ENCODE measurements at regions not wholly inside any gene's neighbourhood (a gene's known extent, or its start where the extent isn't known, plus 50 kb on each side); places are given as distances from the start of the nearest gene placed in this dataset.
"Not testable (repeated sequence)": the region's sequence is repeated elsewhere in the genome, so short reads cannot be mapped to it uniquely, and the experiment has no call there.

DNA sequence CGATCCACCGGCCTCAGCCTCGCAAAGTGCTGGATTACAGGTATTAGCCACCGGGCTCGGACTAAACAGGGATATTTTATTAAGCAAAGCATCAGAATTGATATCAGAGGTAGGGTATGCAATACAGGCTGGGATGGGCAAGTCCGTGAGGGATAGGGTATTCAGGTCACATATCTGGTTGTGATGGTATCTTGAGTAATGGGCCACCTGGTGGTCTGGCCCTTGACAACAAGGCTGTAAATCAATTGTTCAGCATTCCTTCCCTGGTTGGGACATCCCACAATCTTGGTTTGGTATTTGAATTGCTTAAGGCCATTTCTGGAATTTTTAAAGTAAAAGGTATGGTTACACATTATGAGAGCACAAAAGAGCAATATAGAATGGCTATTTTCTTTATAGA, 1588.0 kb downstream of the SLITRK1 start:
- in situ Hi-C loops (cut with MboI; ENCODE audit: low sequenced_read_pairs) = no loop called here

DNA sequence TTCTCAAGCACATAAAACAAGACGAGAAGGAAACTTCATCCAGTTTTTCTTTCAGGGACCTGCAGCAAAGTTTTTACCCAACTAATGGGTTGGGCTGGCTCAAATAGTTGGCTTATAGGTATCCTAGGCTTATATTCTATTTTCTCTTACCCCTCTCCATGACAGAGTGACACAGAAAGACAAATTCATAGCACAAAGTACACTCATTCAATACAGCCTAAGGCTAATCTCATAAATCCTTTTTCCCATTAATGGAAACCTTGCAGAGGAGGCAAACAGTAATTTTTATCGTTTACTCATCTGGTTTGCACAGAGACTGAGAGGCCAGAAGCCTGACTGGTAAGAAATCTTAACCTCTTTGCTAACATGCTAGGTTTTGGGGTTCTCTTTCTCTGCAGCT, 1589.9 kb downstream of the SLITRK1 start:
- in situ Hi-C loops (cut with MboI; ENCODE audit: low sequenced_read_pairs) = no loop called here

DNA sequence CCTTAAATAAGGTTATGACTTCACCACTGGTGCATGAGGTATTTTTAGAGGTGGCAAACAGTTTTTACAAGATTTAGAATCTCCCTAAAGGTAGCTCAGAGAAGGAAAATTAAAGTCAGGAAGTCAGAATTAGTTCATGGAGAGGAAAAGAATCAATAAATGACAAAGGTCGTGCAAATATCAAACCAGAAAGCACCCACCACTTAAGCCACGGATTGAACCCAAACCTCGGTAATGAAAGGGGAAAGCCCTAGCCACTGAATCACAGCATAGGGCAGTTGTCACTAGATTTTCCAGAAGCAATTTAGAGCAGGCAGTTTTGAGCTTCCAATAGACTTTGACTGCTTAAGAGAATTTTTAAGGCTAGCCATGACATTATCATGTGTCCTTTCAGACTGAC, 1590.4 kb downstream of the SLITRK1 start:
- in situ Hi-C loops (cut with MboI; ENCODE audit: low sequenced_read_pairs) = no loop called here

DNA sequence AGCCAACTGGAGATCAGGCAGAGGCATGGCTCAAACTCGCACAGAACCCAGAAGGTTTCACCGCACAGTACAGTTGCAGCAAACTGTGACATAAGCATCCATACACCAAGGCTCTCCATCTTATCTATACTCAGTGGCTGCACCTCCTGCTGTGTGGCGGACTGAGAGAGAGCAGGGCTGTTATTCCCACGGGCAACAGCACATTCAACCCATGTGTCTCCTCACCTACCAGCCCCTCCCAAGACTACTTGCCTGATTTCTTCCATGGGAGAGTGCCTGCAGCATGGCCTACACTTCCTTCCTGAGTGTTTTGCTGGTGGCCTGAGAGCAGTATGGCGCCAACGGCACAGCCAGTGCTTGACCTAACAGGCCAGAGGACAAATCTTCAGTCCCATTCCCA, 1606.6 kb downstream of the SLITRK1 start:
- in situ Hi-C loops (cut with MboI; ENCODE audit: low sequenced_read_pairs) = no loop called here

DNA sequence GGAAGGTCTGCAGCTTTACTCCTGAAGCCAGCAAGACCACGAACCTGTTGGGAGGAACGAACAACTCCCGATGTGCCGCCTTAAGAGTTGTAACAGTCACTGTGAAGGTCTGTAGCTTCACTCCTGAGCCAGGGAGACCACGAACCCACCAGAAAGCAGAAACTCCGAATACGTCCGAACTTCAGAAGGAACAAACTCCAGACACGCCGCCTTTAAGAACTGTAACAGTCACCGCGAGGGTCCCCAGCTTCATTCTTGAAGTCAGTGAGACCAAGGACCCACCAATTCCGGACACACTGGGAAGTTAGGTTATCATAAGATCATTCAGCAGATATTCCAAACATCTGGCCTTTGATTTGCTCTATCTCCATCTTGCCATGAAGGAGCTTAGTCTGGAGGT, 1623.0 kb downstream of the SLITRK1 start:
- in situ Hi-C loops (cut with MboI; ENCODE audit: low sequenced_read_pairs) = no loop called here

DNA sequence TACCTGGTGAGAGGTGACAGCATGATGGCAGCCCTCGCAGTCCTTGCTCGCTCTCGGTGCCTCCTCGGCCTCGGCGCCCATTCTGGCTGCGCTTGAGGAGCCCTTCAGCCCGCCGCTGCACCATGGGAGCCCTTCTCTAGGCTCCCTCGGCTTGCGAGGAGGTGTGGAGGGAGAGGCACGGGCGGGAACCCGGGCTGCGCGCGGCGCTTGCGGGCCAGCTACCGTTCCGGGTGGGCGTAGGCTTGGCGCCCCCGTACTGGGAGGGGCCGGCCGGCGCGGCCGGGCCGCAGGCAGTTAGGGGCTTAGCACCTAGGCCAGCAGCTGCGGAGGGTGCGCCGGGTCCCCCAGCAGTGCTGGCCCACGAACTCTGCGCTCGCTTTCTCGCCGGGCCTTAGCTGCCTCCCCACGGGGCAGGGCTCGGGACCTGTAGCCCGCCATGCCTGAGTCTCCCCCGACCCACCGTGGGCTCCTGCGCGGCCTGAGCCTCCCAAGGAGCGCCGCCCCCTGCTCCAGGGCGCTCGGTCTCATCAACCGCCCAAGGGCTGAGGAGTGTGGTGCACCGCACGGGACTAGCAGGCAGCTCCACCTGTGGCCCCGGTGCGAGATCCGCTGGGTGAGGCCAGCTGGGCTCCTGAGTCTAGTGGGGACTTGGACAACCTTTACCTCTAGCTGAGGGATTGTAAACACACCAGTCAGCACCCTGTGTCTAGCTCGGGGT, 1624.3 kb downstream of the SLITRK1 start:
- in situ Hi-C loops (cut with MboI; ENCODE audit: low sequenced_read_pairs) = no loop called here

DNA sequence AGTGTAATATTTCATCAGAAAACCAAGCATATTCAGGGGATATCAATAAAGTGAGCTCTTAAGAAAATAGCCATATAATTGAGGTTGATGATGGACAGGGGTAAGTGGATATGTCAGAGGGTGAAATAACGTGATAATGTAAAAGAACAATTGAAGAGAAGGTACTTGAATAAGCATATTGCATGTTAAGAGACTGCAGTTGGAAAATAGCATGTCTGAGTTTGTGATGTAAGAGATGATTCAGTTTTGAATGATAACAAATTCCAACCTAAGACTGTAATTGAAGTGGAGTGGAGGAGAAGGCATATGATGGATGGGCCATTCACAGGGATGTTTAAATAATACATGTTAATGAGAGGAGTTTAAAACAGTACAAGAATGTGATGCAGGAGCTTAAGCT, 1633.5 kb downstream of the SLITRK1 start:
- in situ Hi-C loops (cut with MboI; ENCODE audit: low sequenced_read_pairs) = no loop called here

DNA sequence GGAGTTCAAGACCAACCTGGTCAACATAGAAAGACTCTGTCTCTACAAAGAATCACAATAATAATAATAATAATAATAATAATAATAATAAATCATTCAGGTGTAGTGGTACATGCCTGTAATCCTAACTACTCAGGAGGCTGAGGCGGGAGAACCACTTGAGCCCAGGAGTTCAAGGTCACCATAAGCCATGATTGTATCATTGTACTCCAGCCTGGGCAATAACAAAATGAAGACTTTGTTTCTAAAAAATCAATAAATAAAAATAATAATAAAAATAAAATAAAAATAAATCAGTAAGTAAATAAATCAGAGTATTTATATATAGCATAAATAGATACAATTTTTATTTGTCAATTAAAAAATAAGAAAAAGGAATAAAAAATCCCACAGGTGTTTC, 1636.4 kb downstream of the SLITRK1 start:
- in situ Hi-C loops (cut with MboI; ENCODE audit: low sequenced_read_pairs) = no loop called here

DNA sequence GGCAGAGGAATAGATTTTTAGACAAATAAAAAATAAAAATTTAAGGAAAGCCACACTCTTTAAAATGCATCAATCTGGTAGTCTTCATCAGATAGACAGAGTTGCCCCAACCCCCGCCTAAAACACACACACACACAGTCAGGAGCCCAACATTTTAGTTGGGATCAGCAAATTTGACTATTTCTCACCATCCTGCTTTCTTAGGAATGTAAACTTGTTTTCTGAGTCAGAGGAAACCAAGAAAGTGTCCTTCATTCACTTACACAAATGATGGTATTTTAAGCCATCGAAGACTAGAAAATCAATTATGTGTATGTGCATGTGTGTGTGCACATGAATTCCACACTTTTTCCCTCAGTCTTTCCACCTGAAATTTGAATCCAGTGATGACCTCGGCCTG, 1657.5 kb downstream of the SLITRK1 start:
- in situ Hi-C loops (cut with MboI; ENCODE audit: low sequenced_read_pairs) = no loop called here

DNA sequence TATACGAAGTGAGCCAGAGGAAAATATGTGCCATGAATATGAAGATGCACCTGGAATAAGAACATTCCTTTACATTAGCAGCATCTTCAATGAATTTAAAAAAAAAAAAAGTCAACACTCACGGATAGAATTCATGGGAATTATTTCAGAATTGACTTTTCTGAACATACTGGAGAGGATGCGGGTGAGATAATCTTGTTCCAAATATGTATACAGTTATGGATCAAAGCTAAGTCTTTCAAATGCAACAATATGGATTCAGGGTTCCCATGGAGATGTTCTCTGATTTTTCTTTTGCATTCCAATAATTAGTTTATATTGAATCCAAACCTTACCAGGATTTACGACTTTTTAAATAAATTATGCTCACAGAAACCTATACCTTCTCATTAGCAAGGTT, 1660.7 kb downstream of the SLITRK1 start:
- in situ Hi-C loops (cut with MboI; ENCODE audit: low sequenced_read_pairs) = no loop called here

DNA sequence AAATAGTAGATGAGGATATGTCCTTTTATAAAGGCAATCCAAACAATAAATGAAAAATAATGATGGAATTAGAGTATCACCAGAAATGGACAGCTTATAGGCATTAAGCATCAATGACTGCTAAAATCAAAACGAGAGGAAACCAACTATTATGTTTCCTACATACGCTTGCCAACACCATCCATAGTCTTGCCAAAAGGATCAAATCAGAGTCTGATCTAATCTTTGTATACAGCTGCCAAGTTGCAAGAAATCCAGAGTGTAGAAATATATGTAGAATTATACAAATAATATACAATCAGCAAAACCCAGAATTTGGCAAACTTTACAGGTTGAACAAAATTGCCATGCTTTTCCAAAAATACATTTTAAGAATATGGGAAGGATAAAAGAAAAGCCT, 1661.6 kb downstream of the SLITRK1 start:
- in situ Hi-C loops (cut with MboI; ENCODE audit: low sequenced_read_pairs) = no loop called here

DNA sequence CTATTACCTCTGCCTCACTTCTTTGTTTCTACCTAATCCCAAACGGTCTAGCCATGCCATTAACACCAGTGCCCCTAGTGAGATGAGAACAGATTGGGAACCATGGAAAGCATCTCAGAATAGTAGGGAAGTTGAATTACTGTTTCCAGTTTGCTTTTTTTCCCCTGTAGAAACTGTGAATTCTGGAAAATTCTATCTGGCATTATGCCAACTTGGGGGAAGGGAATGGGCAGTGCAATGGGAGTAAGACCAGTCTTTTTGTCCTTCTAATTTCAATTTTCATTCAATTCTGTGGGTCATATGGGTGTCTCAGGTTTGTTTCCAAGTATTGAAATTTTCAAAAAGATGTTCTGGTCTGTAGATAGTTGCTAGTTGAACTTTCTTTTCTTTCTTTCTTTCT, 1666.1 kb downstream of the SLITRK1 start:
- in situ Hi-C loops (cut with MboI; ENCODE audit: low sequenced_read_pairs) = no loop called here

DNA sequence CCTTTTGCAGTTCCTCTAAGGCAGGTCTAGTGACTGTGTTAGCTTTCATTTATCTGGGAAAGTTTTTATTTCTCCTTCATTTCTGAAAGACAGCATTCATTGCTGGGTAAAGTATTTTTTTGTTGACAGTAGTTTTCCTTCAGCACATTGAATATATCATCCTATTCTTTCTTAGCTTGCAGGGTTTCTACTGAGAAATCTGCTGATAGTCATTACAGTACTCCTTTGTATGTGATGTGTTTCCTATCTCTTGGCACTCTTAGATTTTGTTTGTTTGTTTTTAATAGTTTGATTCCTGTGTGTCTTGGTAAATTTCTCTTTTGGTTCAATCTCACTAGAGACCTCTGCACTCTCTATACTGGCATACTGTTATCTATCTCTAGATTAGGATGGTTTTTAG, 1667.9 kb downstream of the SLITRK1 start:
- in situ Hi-C loops (cut with MboI; ENCODE audit: low sequenced_read_pairs) = no loop called here

DNA sequence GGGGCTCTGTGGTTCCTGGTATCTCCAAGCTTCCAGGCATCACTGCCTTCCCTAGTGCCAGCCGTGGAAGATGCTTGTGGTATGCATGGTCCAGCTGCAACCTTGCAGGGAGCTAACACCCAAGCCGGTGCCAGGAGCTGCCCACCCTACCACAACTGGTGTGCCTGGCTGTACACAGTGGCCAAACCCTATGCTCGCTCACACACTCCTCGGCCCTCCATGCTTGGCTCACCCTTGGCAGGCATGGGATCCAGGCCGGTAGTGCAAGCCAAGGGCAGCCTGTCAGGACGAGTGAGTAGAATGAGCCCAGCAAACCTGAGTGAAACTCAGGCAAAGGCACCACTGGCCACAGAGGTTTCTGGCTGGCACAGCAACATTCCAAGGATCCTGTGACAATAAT, 1676.0 kb downstream of the SLITRK1 start:
- in situ Hi-C loops (cut with MboI; ENCODE audit: low sequenced_read_pairs) = no loop called here

DNA sequence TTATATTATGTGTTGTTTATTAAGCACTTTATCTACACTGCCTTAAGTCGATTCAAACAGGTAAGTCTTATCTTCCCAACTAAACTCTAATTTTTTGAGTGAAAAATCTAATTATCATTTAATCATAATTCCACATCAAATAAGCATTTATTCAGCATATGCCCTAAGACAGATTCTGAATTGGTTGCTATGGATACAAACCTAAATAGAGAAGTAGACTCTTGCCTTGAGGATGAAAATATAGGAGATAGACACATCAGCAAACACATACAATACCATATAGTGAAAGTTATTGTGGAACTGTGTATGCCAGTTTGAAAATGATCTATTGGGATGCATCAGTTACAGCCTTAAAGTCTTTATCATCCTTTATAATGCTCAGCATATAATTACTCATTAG, 1679.9 kb downstream of the SLITRK1 start:
- in situ Hi-C loops (cut with MboI; ENCODE audit: low sequenced_read_pairs) = no loop called here

DNA sequence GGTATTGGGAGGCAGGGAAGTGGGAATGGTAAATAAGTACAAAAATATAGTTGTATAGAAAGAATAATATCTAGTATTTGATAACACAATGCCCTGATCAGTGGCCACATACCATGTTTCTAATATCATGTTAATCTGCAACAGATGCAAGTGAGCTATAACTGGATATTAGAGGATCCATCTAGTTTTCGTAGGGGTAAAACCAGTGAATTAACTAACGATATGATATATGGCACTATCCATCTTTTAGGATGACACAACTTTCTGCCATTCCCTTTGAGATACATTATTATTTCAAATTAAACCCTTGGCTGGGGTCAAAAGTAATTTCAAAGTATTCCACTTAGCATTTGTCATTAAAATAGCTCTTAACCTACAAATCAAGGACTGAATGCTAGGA, 1686.2 kb downstream of the SLITRK1 start:
- in situ Hi-C loops (cut with MboI; ENCODE audit: low sequenced_read_pairs) = no loop called here

DNA sequence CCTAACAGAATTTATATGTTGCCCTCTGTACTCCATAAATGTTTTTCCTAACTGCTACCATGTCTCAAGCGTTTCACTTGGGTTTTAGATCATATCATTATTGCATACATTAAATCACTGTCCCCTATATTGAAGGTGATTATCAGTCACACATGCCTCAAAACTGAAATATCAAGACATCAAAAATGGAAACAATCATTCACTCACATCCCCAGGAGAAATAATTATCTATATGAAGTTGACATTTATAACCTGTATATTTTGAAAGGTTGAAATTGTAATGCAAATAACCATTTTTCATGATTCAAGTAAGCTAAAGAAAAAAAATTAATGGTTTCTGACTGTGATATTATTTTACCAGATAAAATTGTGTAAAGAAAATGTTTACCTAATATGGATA, 1695.0 kb downstream of the SLITRK1 start:
- in situ Hi-C loops (cut with MboI; ENCODE audit: low sequenced_read_pairs) = no loop called here

DNA sequence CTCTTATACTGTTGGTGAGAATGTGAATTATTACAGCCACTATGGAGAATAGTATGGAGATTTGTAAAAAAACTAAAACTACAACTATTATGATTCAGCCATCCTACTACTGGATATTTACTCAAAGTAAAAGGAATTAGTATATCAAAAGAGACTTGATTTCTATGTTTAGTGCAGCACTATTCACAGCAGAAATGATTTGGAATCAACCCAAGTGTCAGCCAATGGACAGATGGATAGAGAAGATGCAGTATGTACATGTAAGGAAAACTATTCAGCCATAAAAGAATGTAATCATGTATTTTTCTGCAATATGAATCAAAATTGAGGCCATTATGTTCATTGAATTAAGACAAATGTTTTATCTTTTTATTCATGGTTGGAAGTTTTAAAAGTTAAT, 1705.5 kb downstream of the SLITRK1 start:
- in situ Hi-C loops (cut with MboI; ENCODE audit: low sequenced_read_pairs) = no loop called here

DNA sequence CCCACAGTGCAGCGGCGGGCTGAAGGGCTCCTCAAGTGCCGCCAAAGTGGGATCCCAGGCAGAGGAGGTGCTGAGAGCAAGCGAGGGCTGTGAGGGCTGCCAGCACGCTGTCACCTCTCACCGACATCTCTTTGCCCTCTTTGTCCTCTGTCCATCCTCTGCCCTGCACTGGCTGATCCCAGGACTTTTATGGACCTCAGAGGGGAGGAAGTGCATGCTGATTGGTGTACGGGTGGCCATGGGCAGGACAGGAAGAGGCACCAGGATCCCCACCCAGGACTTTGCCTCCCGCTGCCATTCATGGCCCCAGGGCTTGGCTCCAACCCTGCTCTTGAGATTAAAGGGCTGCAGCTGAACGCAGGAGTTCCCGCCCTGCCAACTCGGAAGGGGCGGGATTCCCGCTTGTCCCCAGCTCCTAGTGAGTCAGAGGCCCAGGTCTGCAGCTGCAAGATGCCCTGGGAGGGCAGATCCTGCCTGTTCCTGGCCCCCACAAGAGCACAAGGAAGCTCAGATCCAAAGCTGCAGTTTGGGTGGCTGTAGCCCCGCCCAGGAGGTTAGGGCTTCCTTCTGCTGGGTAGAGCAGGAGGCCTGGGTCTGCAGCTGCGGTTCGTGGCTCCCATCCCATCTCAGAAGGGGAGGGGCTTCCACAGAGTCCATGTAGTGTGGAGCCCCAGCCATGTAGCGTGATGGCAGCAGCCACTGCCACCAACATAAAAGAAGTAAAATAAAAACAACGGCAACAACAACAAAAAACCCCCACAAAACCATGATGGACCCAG, 1716.7 kb downstream of the SLITRK1 start:
- in situ Hi-C loops (cut with MboI; ENCODE audit: low sequenced_read_pairs) = no loop called here

DNA sequence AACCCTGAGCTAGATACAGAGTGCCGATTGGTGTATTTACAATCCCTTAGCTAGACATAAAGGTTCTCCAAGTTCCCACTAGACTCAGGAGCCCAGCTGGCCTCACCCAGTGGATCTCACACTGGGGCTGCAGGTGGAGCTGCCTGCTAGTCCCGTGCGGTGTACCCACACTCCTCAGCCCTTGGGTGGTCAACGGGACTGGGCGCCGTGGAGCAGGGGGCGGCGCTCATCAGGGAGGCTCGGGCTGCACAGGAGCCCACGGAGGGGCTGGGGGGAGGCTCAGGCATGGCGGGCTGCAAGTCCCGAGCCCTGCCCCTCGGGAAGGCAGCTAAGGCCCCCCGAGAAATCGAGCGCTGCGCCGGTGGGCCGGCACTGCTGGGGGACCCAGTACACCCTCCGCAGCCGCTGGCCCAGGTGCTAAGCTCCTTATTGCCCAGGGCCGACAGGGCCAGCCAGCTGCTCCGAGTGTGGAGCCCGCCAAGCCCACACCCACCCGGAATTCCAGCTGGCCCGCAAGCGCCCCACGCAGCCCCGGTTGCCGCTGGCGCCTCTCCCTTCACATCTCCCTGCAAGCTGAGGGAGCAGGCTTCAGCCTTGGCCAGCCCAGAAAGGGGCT, 1717.4 kb downstream of the SLITRK1 start:
- in situ Hi-C loops (cut with MboI; ENCODE audit: low sequenced_read_pairs) = not testable (repeated sequence)

DNA sequence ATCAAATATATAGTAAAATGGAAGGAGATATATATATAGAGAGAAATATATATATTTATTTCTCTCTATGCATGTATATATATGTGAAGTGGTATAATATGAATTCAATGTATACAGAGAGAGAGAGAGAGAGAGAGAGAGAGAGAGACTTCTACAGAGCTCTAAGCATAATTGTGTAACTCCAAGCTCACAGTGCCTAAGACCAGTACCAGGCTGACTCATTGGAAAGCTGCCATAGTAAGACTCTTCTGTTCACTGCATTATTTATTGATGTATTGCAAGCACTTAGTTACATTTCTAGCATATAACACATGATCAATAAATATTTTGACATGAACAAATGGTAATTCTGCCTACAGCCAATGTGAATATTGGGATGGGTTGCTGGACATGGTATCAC, 1734.7 kb downstream of the SLITRK1 start:
- in situ Hi-C loops (cut with MboI; ENCODE audit: low sequenced_read_pairs) = no loop called here

DNA sequence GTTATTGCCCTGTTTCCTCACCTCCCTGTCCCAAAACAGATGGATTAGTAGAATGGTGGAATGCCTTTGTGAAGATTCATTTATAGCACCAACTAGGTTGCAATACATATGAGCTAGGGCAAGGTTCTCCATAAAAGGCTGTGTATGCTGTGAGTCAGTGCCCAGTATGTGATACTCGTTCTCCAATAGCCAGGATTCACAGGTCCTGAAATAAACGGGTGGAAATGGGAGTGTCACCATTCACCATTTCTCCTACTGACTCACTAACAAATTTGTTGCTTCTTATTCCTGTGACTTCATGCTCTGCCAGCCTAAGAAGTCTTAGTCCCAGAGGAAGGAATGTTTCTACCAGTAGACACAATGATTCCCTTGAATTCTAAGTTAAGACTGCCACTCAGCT, 1745.4 kb downstream of the SLITRK1 start:
- in situ Hi-C loops (cut with MboI; ENCODE audit: low sequenced_read_pairs) = no loop called here
